ENCODE measurements at regions not wholly inside any gene's neighbourhood (a gene's known extent, or its start where the extent isn't known, plus 50 kb on each side); places are given as distances from the start of the nearest gene placed in this dataset.

DNA sequence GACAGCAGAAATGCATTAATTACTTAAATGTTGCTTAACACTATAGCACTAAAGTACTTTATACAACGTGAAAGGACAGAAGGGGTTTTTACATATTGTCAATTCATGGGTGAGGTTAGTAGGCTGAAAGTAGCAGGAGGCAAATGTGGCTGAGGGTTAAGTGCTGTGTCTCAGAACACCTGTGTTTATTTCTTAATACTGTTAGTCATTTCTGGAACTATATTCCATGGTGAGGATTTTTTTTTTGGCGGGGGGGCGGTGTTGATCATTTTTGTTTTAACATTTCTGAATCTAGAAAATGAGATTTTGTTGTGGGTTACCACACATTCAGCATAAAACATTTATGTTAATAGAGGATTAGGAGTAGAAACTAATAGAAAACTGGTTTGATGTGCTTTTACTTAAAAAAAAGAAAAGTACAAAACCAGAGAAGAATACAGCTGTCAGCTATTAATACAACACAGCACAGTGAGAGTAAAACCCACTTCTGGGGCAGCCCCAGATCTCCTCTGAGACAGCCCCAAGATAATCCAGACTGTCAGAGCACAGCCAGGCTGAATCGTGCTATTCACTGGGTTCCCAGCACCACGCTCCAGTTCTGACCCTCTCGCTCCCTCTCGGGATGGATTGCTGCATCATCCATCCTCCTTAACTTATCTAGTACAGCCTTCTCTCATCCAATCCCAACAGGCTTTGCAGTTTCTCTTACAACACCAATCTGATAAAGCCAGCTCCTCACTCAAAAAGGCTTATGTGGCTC lies 307.7 kb downstream of the TUSC7 start:
- no peak overlapping the region for H3K9ac ChIP-seq (ENCODE audit: extremely low read depth, low read length, poor library complexity, severe bottlenecking)
- H3K36me3 ChIP-seq (ENCODE audit: control insufficient read depth, insufficient read depth, low read length), result no peaks in the 10 kb centered on the region
- DNase-seq, result no peak
- Mint-ChIP-seq H3K9me3 (no peaks in the 10 kb centered on the region), H3K27me3 (ENCODE audit: insufficient read depth) (no peaks in the 10 kb centered on the region), H3K4me3 (no peak overlapping the region), H3K36me3 (ENCODE audit: low read depth) (no peaks in the 10 kb centered on the region), H3K27ac (no peak overlapping the region), H3K4me1 (peaks cover 10% of the 10 kb centered on the region)
- 70 to 82% methylated on average over 3 to 4 of the region's 7 CpGs for WGBS, 2 experiments (ENCODE audit: insufficient coverage in 1 of 2, insufficient read length in 1 of 2)
- no peaks in the 10 kb centered on the region for H3K27me3 ChIP-seq (ENCODE audit: control insufficient read depth, insufficient read depth, low read length, poor library complexity, severe bottlenecking)
- H3K4me3 ChIP-seq (ENCODE audit: low read length), result no peak overlapping the region
- TF ChIP-seq, protein P1, sequence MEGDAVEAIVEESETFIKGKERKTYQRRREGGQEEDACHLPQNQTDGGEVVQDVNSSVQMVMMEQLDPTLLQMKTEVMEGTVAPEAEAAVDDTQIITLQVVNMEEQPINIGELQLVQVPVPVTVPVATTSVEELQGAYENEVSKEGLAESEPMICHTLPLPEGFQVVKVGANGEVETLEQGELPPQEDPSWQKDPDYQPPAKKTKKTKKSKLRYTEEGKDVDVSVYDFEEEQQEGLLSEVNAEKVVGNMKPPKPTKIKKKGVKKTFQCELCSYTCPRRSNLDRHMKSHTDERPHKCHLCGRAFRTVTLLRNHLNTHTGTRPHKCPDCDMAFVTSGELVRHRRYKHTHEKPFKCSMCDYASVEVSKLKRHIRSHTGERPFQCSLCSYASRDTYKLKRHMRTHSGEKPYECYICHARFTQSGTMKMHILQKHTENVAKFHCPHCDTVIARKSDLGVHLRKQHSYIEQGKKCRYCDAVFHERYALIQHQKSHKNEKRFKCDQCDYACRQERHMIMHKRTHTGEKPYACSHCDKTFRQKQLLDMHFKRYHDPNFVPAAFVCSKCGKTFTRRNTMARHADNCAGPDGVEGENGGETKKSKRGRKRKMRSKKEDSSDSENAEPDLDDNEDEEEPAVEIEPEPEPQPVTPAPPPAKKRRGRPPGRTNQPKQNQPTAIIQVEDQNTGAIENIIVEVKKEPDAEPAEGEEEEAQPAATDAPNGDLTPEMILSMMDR (conservative IDR thresholded peaks at IDR 0.05), result no peak
- no peaks in the 10 kb centered on the region for H3K4me1 ChIP-seq (ENCODE audit: control insufficient read depth, insufficient read depth, low read length)
- no peaks in the 10 kb centered on the region for H3K9me3 ChIP-seq (ENCODE audit: control insufficient read depth, low read length)
- no peak overlapping the region for H3K27ac ChIP-seq (ENCODE audit: low read depth, low read length)

DNA sequence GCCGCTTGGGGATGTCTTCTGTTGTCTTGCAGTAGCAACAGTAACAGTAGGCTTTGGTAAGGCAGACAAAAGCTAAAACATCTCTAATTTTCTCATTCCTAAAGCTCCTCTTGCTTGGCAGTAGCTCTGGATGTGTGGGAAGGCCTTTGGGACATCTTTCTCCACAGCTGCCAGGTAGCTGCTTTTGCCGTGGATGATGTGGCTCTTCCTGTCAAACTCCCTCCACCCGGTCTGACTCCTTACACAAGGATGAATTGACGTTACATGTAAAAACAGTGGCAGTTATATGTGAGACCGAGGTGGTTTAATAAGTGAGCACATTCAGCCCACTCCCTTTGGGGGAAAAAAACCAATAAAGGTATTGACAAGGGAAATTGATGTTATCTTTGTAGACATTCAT lies 309.1 kb downstream of the TUSC7 start:
- Histone ChIP-seq H3K4me1 (ENCODE audit: control insufficient read depth, insufficient read depth, low read length) (no peaks in the 10 kb centered on the region), H3K27me3 (ENCODE audit: control insufficient read depth, insufficient read depth, low read length, poor library complexity, severe bottlenecking) (no peaks in the 10 kb centered on the region), H3K9me3 (ENCODE audit: control insufficient read depth, low read length) (no peaks in the 10 kb centered on the region), H3K36me3 (ENCODE audit: control insufficient read depth, insufficient read depth, low read length) (no peaks in the 10 kb centered on the region), H3K4me3 (ENCODE audit: low read length) (no peak overlapping the region), H3K9ac (ENCODE audit: extremely low read depth, low read length, poor library complexity, severe bottlenecking) (no peak overlapping the region), H3K27ac (ENCODE audit: low read depth, low read length) (no peak overlapping the region)
- Mint-ChIP-seq H3K27ac (no peak overlapping the region), H3K36me3 (ENCODE audit: low read depth) (no peaks in the 10 kb centered on the region), H3K4me1 (peaks cover 10% of the 10 kb centered on the region), H3K4me3 (no peak overlapping the region), H3K9me3 (no peaks in the 10 kb centered on the region), H3K27me3 (ENCODE audit: insufficient read depth) (no peaks in the 10 kb centered on the region)
- 60 to 82% methylated on average over 1 to 5 of the region's 5 CpGs for WGBS, 2 experiments (ENCODE audit: insufficient coverage in 1 of 2, insufficient read length in 1 of 2)
- TF ChIP-seq, protein P1 (conservative IDR thresholded peaks at IDR 0.05), result no peak
- no peak for DNase-seq

DNA sequence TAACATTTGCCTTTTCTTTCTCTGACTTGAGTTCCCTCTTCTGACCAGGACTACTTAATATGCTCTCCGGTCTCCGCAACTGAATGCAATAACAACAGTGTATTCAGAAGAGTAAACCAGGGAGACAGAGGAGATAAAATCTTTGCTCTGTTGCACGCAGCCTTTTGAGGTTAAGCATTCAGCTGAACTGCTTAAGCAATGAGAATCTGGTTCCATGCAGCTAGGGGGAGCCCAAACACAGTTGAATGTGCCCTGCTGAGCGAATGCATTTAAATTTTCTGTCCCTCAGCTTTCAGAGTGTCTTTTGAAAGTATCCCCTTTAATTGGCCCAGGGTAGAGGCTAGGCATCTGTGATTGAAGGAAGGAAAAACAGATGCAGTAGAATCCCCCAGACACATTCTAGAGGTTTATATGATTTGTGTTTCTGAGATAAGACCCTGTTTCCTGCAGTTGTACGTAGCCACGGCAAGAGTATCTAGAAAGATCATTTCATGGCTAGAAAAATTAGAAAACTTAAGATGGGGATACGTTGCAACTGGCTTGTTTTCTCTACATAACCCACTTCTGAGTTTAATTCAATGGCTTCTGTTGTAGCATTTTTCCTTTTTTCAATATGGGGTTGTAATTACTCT lies 309.6 kb downstream of the TUSC7 start:
- DNase-seq, result peak; percentile 88
- Histone ChIP-seq H3K4me3 (ENCODE audit: low read length) (no peak overlapping the region), H3K27me3 (ENCODE audit: control insufficient read depth, insufficient read depth, low read length, poor library complexity, severe bottlenecking) (no peaks in the 10 kb centered on the region), H3K4me1 (ENCODE audit: control insufficient read depth, insufficient read depth, low read length) (no peaks in the 10 kb centered on the region), H3K36me3 (ENCODE audit: control insufficient read depth, insufficient read depth, low read length) (no peaks in the 10 kb centered on the region), H3K9me3 (ENCODE audit: control insufficient read depth, low read length) (no peaks in the 10 kb centered on the region), H3K27ac (ENCODE audit: low read depth, low read length) (no peak overlapping the region), H3K9ac (ENCODE audit: extremely low read depth, low read length, poor library complexity, severe bottlenecking) (no peak overlapping the region)
- Mint-ChIP-seq H3K36me3 (ENCODE audit: low read depth) (no peaks in the 10 kb centered on the region), H3K4me3 (no peak overlapping the region), H3K27ac (no peak overlapping the region), H3K9me3 (no peaks in the 10 kb centered on the region), H3K4me1 (peaks cover 10% of the 10 kb centered on the region), H3K27me3 (ENCODE audit: insufficient read depth) (no peaks in the 10 kb centered on the region)
- TF ChIP-seq, protein P1 (conservative IDR thresholded peaks at IDR 0.05), result peak; percentile 90
- WGBS, 2 experiments (ENCODE audit: insufficient coverage in 1 of 2, insufficient read length in 1 of 2), result 50 to 53% methylated on average over 7 of the region's 7 CpGs

All from endodermal cell (in vitro differentiated cells).